Stomach (tissue), 8 donors: ENCODE measurements at regions not wholly inside any gene's neighbourhood (a gene's known extent, or its start where the extent isn't known, plus 50 kb on each side); places are given as distances from the start of the nearest gene placed in this dataset.
A peak's percentile ranks its signal among the peaks of the same experiment; 100 is the strongest.

ENCODE experiments used
- DNase-seq, 2 donors: peaks; one replicate each; pipeline versions ENCODE4 v3.0.0 to v3.0.0-alpha.2; 2013 to 2019
- H3K27ac ChIP-seq, 5 donors: fragments of 200-600 bp in 4 of 5; sonication (generic) in 4 of 5; one replicate each; pipeline ENCODE4 v1.5.1; 2013 to 2019; ENCODE audit warnings: mild to moderate bottlenecking in 1 of 5, moderate library complexity in 1 of 5
- H3K27me3 ChIP-seq, 3 donors: fragments of 200-600 bp; sonication (generic); one replicate each; pipeline ENCODE4 v1.5.1; 2017 to 2019; ENCODE audit warnings: mixed run types in 1 of 3
- H3K36me3 ChIP-seq, 4 donors: fragments of 200-600 bp; sonication (generic); 1 replicate in 3 of 4; 2 replicates in 1 of 4; pipeline ENCODE4 v1.5.1; 2016 to 2019
- H3K4me1 ChIP-seq, 4 donors: fragments of 200-600 bp; sonication (generic); one replicate each; pipeline ENCODE4 v1.5.1; 2016 to 2019
- H3K4me3 ChIP-seq, 4 donors: fragments of 200-600 bp; sonication (generic) in 3 of 4; one replicate each; pipeline ENCODE4 v1.5.1; 2016 to 2019; ENCODE audit warnings: mild to moderate bottlenecking in 1 of 4
- H3K9me3 ChIP-seq, 4 donors: fragments of 200-600 bp; sonication (generic); one replicate each; pipeline ENCODE4 v1.5.1; 2016 to 2019
- CTCF ChIP-seq, 7 experiments: fragments of 450-650 bp in 4 of 7; fragments of 200-600 bp in 3 of 7; sonication (generic) in 3 of 7; IDR thresholded peaks; one replicate each; pipeline ENCODE4 v1.5.1; 2016 to 2019; ENCODE audit warnings: antibody characterized with exemption in 7 of 7, control low read depth in 2 of 7, mild to moderate bottlenecking in 1 of 7
- EP300 ChIP-seq: sonication (generic); formaldehyde crosslinking; IDR thresholded peaks from one replicate; pipeline ENCODE4 v1.6.1; 2017; ENCODE audit warnings: antibody characterized with exemption
- POLR2A ChIP-seq, 4 donors: fragments of 450-650 bp; IDR thresholded peaks; one replicate each; pipeline ENCODE4 v1.6.1; 2016; ENCODE audit warnings: antibody characterized with exemption in 4 of 4, control low read depth in 2 of 4, mild to moderate bottlenecking in 1 of 4, moderate library complexity in 1 of 4
- POLR2AphosphoS5 ChIP-seq, 3 donors: sonication (generic); formaldehyde crosslinking; IDR thresholded peaks; one replicate each; pipeline ENCODE4 v1.6.1; 2016; ENCODE audit warnings: antibody characterized with exemption in 3 of 3
- WGBS, 5 donors: extraction: QIAGEN DNeasy Blood & Tissue Kit in 3 of 5; methylation state at CpG; one replicate each; pipeline versions ENCODE4 v1.1.5 to v1.1.7; 2013 to 2018; 5-methylcytosine and 5-hydroxymethylcytosine counted together
- intact Hi-C: fragments of 100-400 bp; cut with DNase I; formaldehyde crosslinking; loops from one replicate; pipeline ENCODE4 v1.15.1; 2023; ENCODE audit warnings: low total_unique reads
- donor health status: healthy with polysubstance abuse.
- donor health status: Bipolar disorder and iron deficiency.
- donor health status: healthy.

DNA sequence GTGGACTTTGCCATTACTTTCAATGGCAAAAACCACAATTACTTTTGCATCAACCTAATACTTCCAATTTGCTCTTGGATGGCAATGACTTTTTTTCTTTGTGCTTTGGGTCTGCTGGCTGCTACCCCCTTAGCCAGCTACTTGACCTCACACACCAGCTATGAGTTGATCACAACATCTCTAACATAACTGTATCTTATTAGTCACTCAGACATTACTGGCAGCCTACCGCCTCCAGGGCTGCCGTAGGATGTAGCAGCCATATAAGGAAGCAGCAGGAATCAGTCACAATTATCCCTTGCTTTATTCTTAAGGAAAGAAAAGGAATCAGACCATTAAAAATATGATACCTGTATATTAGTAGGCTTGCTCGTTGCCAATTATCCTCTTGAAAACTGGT lies 260.5 kb downstream of the ADAMTS20 start:
- H3K4me1 ChIP-seq, result peaks cover 0 to 23% (median 11%) of the 10 kb centered on the region in 4 donors
- no peak for TF ChIP-seq EP300
- TF ChIP-seq POLR2AphosphoS5 (IDR thresholded peaks at IDR 0.05), result no peak
- no peaks in the 10 kb centered on the region for H3K36me3 ChIP-seq
- WGBS, 5 donors, result 87 to 95% (median 90%) methylated on average over 3 of the region's 3 CpGs
- H3K4me3 ChIP-seq, result no peak overlapping the region
- H3K27me3 ChIP-seq, result no peaks in the 10 kb centered on the region
- H3K27ac ChIP-seq, result no peak overlapping the region
- no peaks in the 10 kb centered on the region for H3K9me3 ChIP-seq
- no peak for DNase-seq
- intact Hi-C loops, result no loop called here

DNA sequence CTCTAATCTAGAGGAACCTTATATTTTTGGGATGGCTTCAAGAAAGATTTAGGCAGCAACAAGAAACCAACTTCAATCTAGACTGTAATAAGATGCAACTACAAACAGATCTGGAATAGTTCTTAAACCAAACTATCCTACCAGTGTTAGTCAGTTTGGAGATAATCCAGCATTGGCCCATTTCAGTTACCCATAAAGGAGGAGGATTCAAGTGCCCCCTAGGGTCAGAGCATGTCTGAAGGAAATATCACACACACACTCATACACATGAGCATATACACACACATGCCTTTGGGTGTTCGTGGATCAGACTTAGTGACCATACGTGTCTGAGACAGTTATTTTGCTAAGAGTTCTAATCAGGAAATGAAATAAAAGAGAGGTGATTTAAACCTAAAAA lies 261.2 kb downstream of the ADAMTS20 start:
- 91 to 97% (median 93%) methylated on average over 2 of the region's 2 CpGs for WGBS, 5 donors
- Histone ChIP-seq H3K9me3 (no peaks in the 10 kb centered on the region), H3K27ac (no peak overlapping the region), H3K27me3 (no peaks in the 10 kb centered on the region), H3K4me1 (peaks cover 0 to 23% (median 11%) of the 10 kb centered on the region in 4 donors), H3K4me3 (no peak overlapping the region), H3K36me3 (no peaks in the 10 kb centered on the region)
- no peak for DNase-seq
- intact Hi-C loops, result no loop called here
- TF ChIP-seq POLR2A (IDR thresholded peaks at IDR 0.05) (no peak), CTCF (IDR thresholded peaks at IDR 0.05) (no peak), POLR2AphosphoS5 (IDR thresholded peaks at IDR 0.05) (no peak), EP300 (no peak)

DNA sequence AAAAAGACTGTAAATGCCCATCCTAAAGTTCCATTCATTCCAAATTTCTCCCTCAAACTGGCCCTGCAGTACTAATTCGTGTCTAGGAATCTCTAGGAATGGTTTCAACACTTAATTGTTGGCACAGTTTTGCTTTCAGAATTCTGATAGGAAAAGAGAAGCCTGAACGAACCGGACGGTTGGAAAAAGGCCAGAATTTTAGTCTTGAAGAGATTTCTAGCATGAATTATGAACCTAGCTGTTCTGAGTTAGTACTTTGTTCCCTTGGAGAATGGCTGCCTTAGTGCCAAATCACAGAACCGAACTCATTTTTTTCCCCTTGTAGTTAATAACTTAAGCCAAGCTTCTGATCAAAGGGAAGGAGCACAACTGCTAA lies 262.6 kb downstream of the ADAMTS20 start:
- Histone ChIP-seq H3K27me3 (no peaks in the 10 kb centered on the region), H3K4me3 (peak overlapping the region in 1 of 4 donors; percentile 5), H3K27ac (no peak overlapping the region), H3K36me3 (no peaks in the 10 kb centered on the region), H3K4me1 (peaks cover 0 to 23% (median 11%) of the 10 kb centered on the region in 4 donors), H3K9me3 (no peaks in the 10 kb centered on the region)
- DNase-seq, result peak in 1 of 2 donors; percentile 76
- 9 to 24% (median 12%) methylated on average over 5 of the region's 5 CpGs for WGBS, 5 donors
- TF ChIP-seq CTCF (IDR thresholded peaks at IDR 0.05) (no peak), POLR2A (IDR thresholded peaks at IDR 0.05) (no peak), POLR2AphosphoS5 (IDR thresholded peaks at IDR 0.05) (no peak), EP300 (no peak)
- intact Hi-C loops, result no loop called here

DNA sequence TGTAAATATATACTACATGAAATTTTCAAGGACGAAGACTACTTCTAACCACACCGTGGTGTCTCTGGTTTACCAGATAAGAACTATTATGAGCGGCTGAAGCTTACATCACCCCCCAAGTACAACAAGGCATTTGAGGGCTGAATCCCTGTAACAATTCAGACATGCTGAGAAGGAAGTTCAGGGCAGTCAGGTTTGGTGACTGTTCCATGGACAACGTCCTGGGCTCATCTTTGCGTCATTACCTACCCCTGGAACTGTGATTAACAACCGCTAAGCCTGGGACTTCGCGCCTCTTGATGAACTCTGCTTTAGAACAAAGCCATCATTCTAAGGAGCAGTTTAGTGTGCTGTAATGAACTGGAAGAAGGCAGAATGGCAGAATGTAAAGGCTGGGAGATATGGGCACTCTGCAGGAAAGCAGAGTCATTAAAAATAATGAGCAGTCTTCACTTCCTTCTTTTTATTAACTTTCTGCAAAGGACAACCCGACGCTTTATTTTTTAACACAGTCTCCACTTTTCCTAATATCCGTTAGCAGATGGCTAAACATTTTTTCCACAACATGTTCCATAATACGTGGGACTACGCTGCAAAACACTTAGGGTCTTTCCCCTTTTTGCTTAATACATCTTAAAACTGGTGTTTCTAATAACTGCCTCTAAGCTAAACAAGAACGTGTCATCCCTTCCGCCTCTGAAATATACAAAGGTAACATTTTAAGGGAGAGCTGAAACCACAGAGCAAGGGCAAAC lies 263.2 kb downstream of the ADAMTS20 start:
- TF ChIP-seq POLR2A (IDR thresholded peaks at IDR 0.05) (no peak), EP300 (no peak), CTCF (IDR thresholded peaks at IDR 0.05) (no peak), POLR2AphosphoS5 (IDR thresholded peaks at IDR 0.05) (no peak)
- H3K27ac ChIP-seq, result no peak overlapping the region
- no peaks in the 10 kb centered on the region for H3K27me3 ChIP-seq
- H3K9me3 ChIP-seq, result no peaks in the 10 kb centered on the region
- 49 to 64% (median 53%) methylated on average over 15 of the region's 15 CpGs for WGBS, 5 donors
- H3K4me1 ChIP-seq, result peaks cover 0 to 23% (median 11%) of the 10 kb centered on the region in 4 donors
- peak overlapping the region in 1 of 4 donors; percentile 5 for H3K4me3 ChIP-seq
- intact Hi-C loops, result no loop called here
- H3K36me3 ChIP-seq, result no peaks in the 10 kb centered on the region
- DNase-seq, result peak in 1 of 2 donors; percentile 26

DNA sequence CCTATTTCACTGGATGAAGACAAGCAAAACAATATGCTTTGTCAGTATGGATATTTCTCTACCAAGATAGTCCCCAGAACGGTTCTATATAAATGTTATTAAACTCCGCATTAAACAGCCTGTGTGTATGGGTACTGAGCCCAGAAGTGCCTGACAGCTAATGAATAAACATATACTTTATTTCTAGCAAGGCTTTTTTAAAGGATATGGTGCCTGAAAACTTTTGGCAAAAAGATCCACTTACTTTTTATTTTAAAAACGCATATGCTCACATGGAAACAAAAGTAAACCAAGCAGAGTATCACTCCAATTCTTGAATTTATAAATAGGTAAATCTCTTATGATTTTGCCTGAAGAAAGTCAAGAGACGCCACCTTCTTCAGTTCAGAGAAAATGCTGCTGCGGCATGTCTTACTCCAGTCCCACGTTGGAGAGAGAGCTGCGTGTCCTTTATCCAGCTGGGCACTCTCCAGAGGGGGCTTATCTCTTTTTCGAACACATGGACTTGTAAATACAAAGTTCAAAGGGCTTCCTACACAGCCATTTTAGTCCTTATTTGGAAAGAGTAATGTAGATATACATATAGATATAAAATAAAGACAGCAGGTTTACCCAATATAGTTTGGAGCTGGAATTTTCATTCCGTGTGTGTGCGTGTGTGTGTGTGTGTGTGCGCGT lies 264.2 kb downstream of the ADAMTS20 start:
- WGBS, 5 donors, result 35 to 44% (median 39%) methylated on average over 12 of the region's 12 CpGs
- Histone ChIP-seq H3K27ac (no peak overlapping the region), H3K9me3 (no peaks in the 10 kb centered on the region), H3K27me3 (no peaks in the 10 kb centered on the region), H3K4me3 (no peak overlapping the region), H3K36me3 (no peaks in the 10 kb centered on the region), H3K4me1 (peaks cover 0 to 23% (median 11%) of the 10 kb centered on the region in 4 donors)
- TF ChIP-seq POLR2A (IDR thresholded peaks at IDR 0.05) (no peak), POLR2AphosphoS5 (IDR thresholded peaks at IDR 0.05) (no peak), EP300 (no peak), CTCF (IDR thresholded peaks at IDR 0.05) (no peak)
- DNase-seq, result peak in 1 of 2 donors; percentile 56
- intact Hi-C loops, result no loop called here
